Left ventricle myocardium inferior (tissue), 1 donor: ENCODE measurements at regions not wholly inside any gene's neighbourhood (a gene's known extent, or its start where the extent isn't known, plus 50 kb on each side); places are given as distances from the start of the nearest gene placed in this dataset.

ENCODE experiments used
- DNase-seq: peaks from one replicate; pipeline ENCODE4 v3.0.0-alpha.2; 2020
- H3K27ac ChIP-seq: fragments of 200-600 bp; replicated peaks from 2 replicates; pipeline ENCODE4 v1.8.0; 2021
- H3K27me3 ChIP-seq: fragments of 200-600 bp; 2 replicates; pipeline ENCODE4 v1.8.0; 2021; ENCODE audit warnings: low read depth
- H3K36me3 ChIP-seq: fragments of 200-600 bp; 2 replicates; pipeline ENCODE4 v1.8.0; 2021
- H3K4me1 ChIP-seq: fragments of 200-600 bp; 2 replicates; pipeline ENCODE4 v1.8.0; 2021
- H3K4me3 ChIP-seq: fragments of 200-600 bp; 2 replicates; pipeline ENCODE4 v1.8.0; 2021; ENCODE audit warnings: mild to moderate bottlenecking, moderate library complexity
- H3K9me3 ChIP-seq: fragments of 200-600 bp; replicated peaks from 2 replicates; pipeline ENCODE4 v1.8.0; 2021
- CTCF ChIP-seq: fragments of 200-600 bp; IDR thresholded peaks from 2 replicates; pipeline ENCODE4 v1.8.0; 2021; ENCODE audit warnings: antibody characterized with exemption, mild to moderate bottlenecking, borderline replicate concordance
- intact Hi-C: fragments of 100-400 bp; cut with micrococcal nuclease; formaldehyde crosslinking; loops from one replicate; pipeline ENCODE4 v1.11.0; 2022
- donor health status: DM: no; HTN: yes; CAD: no; lungs with severe emphysema.

GRCh38 chr7:46230298-46230989 lies 309.4 kb upstream of the IGFBP3 start:
- no peak for TF ChIP-seq CTCF
- intact Hi-C loops = no loop called here

GRCh38 chr7:46229409-46229808 lies 308.3 kb upstream of the IGFBP3 start:
- no peak for TF ChIP-seq CTCF
- no peaks in the 10 kb centered on the region for H3K27me3 ChIP-seq
- no peaks in the 10 kb centered on the region for H3K4me1 ChIP-seq
- no peak overlapping the region for H3K4me3 ChIP-seq
- H3K27ac ChIP-seq = no peak overlapping the region
- H3K36me3 ChIP-seq = no peaks in the 10 kb centered on the region
- no peak for DNase-seq
- H3K9me3 ChIP-seq = no peaks in the 10 kb centered on the region
- intact Hi-C loops = no loop called here

More at GRCh38 chr7:46230298-46230989, 309.4 kb upstream of the IGFBP3 start:
- H3K27me3 ChIP-seq = no peaks in the 10 kb centered on the region
- H3K36me3 ChIP-seq = no peaks in the 10 kb centered on the region
- H3K27ac ChIP-seq = no peak overlapping the region
- no peak for DNase-seq
- no peak overlapping the region for H3K4me3 ChIP-seq
- H3K4me1 ChIP-seq = no peaks in the 10 kb centered on the region
- H3K9me3 ChIP-seq = no peaks in the 10 kb centered on the region

GRCh38 chr7:46226860-46227259 lies 305.8 kb upstream of the IGFBP3 start:
- H3K36me3 ChIP-seq = no peaks in the 10 kb centered on the region
- H3K4me1 ChIP-seq = no peaks in the 10 kb centered on the region
- intact Hi-C loops = no loop called here
- TF ChIP-seq CTCF = no peak
- no peaks in the 10 kb centered on the region for H3K9me3 ChIP-seq
- H3K27ac ChIP-seq = no peak overlapping the region
- no peaks in the 10 kb centered on the region for H3K27me3 ChIP-seq
- no peak for DNase-seq
- no peak overlapping the region for H3K4me3 ChIP-seq

- TF ChIP-seq CTCF = no peak
- no peaks in the 10 kb centered on the region for H3K36me3 ChIP-seq
- no peaks in the 10 kb centered on the region for H3K27me3 ChIP-seq
- no peaks in the 10 kb centered on the region for H3K9me3 ChIP-seq
- no peak for DNase-seq
- no peak overlapping the region for H3K27ac ChIP-seq
- no peak overlapping the region for H3K4me3 ChIP-seq
- intact Hi-C loops = no loop called here
- H3K4me1 ChIP-seq = no peaks in the 10 kb centered on the region
Observed at GRCh38 chr7:46224363-46224762, 303.3 kb upstream of the IGFBP3 start.

- Histone ChIP-seq H3K4me1 (peaks cover 18% of the 10 kb centered on the region), H3K27ac (no peak overlapping the region), H3K36me3 (no peaks in the 10 kb centered on the region), H3K4me3 (no peak overlapping the region), H3K27me3 (no peaks in the 10 kb centered on the region), H3K9me3 (no peaks in the 10 kb centered on the region)
- DNase-seq = no peak
- TF ChIP-seq CTCF = no peak
- intact Hi-C loops = no loop called here
Observed at GRCh38 chr7:46220066-46220630, 299.1 kb upstream of the IGFBP3 start.
